H9 (cell line): ENCODE measurements at regions not wholly inside any gene's neighbourhood (a gene's known extent, or its start where the extent isn't known, plus 50 kb on each side); places are given as distances from the start of the nearest gene placed in this dataset.
A peak's percentile ranks its signal among the peaks of the same experiment; 100 is the strongest.

Source experiments
- DNase-seq: peaks from one replicate; pipeline ENCODE4 v3.0.0-alpha.2; 2017
- H2AFZ ChIP-seq: one replicate; pipeline ENCODE4 v1.6.1; 2013; ENCODE audit warnings: mild to moderate bottlenecking, low read length, control low read depth, moderate library complexity
- H2AK5ac ChIP-seq: 2 replicates; pipeline ENCODE4 v1.6.1; 2013; ENCODE audit warnings: low read length, control low read depth, mixed read lengths; ENCODE audit not compliant: insufficient read length
- H2BK120ac ChIP-seq: one replicate; pipeline ENCODE4 v1.6.1; 2013; ENCODE audit warnings: low read depth, mild to moderate bottlenecking, low read length, control low read depth, inconsistent platforms; ENCODE audit not compliant: poor library complexity, severe bottlenecking
- H2BK12ac ChIP-seq: 2 replicates; pipeline ENCODE4 v1.6.1; 2013; ENCODE audit warnings: low read length, control low read depth, mixed read lengths, low read depth; ENCODE audit not compliant: insufficient read length
- H2BK15ac ChIP-seq: 2 replicates; pipeline ENCODE4 v1.6.1; 2013; ENCODE audit warnings: low read depth, low read length, control low read depth
- H2BK20ac ChIP-seq: one replicate; pipeline ENCODE4 v1.6.1; 2013; ENCODE audit warnings: low read depth, mild to moderate bottlenecking, low read length, control low read depth, inconsistent platforms; ENCODE audit not compliant: poor library complexity, severe bottlenecking
- H2BK5ac ChIP-seq: 2 replicates; pipeline ENCODE4 v1.6.1; 2013; ENCODE audit warnings: low read length, control low read depth, mixed read lengths; ENCODE audit not compliant: insufficient read length
- H3K14ac ChIP-seq: 2 replicates; pipeline ENCODE4 v1.6.1; 2013; ENCODE audit warnings: low read length, control low read depth; ENCODE audit not compliant: insufficient read depth
- H3K18ac ChIP-seq: 2 replicates; pipeline ENCODE4 v1.6.1; 2013; ENCODE audit warnings: low read depth, mild to moderate bottlenecking, mixed read lengths, low read length, control low read depth; ENCODE audit not compliant: insufficient read length
- H3K23ac ChIP-seq: 2 replicates; pipeline ENCODE4 v1.6.1; 2013; ENCODE audit warnings: low read length, control low read depth, mixed read lengths, low read depth; ENCODE audit not compliant: insufficient read length
- H3K23me2 ChIP-seq: 2 replicates; pipeline ENCODE4 v1.6.1; 2013; ENCODE audit warnings: low read depth, mild to moderate bottlenecking, mixed read lengths, low read length, control low read depth; ENCODE audit not compliant: insufficient read length, poor library complexity, severe bottlenecking
- H3K27ac ChIP-seq: 2 replicates; pipeline ENCODE4 v1.5.1; 2013; ENCODE audit warnings: low read length, control low read depth, mixed read lengths, low read depth; ENCODE audit not compliant: insufficient read length
- H3K27me3 ChIP-seq: 2 replicates; pipeline ENCODE4 v1.6.1; 2013; ENCODE audit warnings: low read length, control low read depth, inconsistent platforms; ENCODE audit not compliant: insufficient read depth
- H3K4ac ChIP-seq: 2 replicates; pipeline ENCODE4 v1.6.1; 2013; ENCODE audit warnings: low read depth, mild to moderate bottlenecking, control low read depth, inconsistent platforms, low read length, moderate library complexity
- H3K4me1 ChIP-seq: 2 replicates; pipeline ENCODE4 v1.6.1; 2013; ENCODE audit warnings: low read length, control low read depth, inconsistent platforms; ENCODE audit not compliant: insufficient read depth
- H3K4me2 ChIP-seq: 2 replicates; pipeline ENCODE4 v1.6.1; 2013; ENCODE audit warnings: low read length, control low read depth, mixed read lengths; ENCODE audit not compliant: insufficient read length, insufficient read depth
- H3K56ac ChIP-seq: 2 replicates; pipeline ENCODE4 v1.6.1; 2013; ENCODE audit warnings: low read depth, mild to moderate bottlenecking, mixed read lengths, low read length, control low read depth; ENCODE audit not compliant: insufficient read length
- H3K79me1 ChIP-seq: 2 replicates; pipeline ENCODE4 v1.6.1; 2013; ENCODE audit warnings: low read depth, mild to moderate bottlenecking, moderate library complexity, low read length, control low read depth, inconsistent platforms; ENCODE audit not compliant: insufficient read depth, poor library complexity, severe bottlenecking
- H3K79me2 ChIP-seq: 2 replicates; pipeline ENCODE4 v1.6.1; 2013; ENCODE audit warnings: low read length, control low read depth, inconsistent platforms; ENCODE audit not compliant: insufficient read depth
- H3K9ac ChIP-seq: 2 replicates; pipeline ENCODE4 v1.6.1; 2013; ENCODE audit warnings: low read length, control low read depth, mixed read lengths; ENCODE audit not compliant: insufficient read length; ENCODE audit errors: extremely low read depth
- H3K9me3 ChIP-seq: one replicate; pipeline ENCODE4 v1.6.1; 2013; ENCODE audit warnings: low read depth, low read length, inconsistent platforms; ENCODE audit not compliant: control insufficient read depth
- H3T11ph ChIP-seq: one replicate; pipeline ENCODE4 v1.6.1; 2013; ENCODE audit warnings: mild to moderate bottlenecking, low read length, control low read depth, inconsistent platforms
- H4K20me1 ChIP-seq: one replicate; pipeline ENCODE4 v1.6.1; 2013; ENCODE audit not compliant: control insufficient read depth, insufficient read length, insufficient read depth
- H4K5ac ChIP-seq: 2 replicates; pipeline ENCODE4 v1.6.1; 2013; ENCODE audit warnings: low read depth, mild to moderate bottlenecking, mixed read lengths, low read length, control low read depth; ENCODE audit not compliant: insufficient read length
- H4K8ac ChIP-seq: replicated peaks from 2 replicates; pipeline ENCODE4 v1.6.1; 2013; ENCODE audit warnings: low read length, control low read depth, mixed read lengths, low read depth; ENCODE audit not compliant: insufficient read length
- H4K91ac ChIP-seq: 2 replicates; pipeline ENCODE4 v1.6.1; 2013; ENCODE audit warnings: low read depth, mild to moderate bottlenecking, moderate library complexity, mixed read lengths, low read length, control low read depth; ENCODE audit not compliant: insufficient read length
- H3K27ac Mint-ChIP-seq, 3 experiments: 2 replicates in 2 of 3; 3 replicates in 1 of 3; pipeline ENCODE4 v1.8.0; 2020 to 2021; ENCODE audit warnings: mixed read lengths in 3 of 3, mild to moderate bottlenecking in 1 of 3, moderate library complexity in 1 of 3
- H3K27me3 Mint-ChIP-seq: 2 replicates; pipeline ENCODE4 v1.8.0; 2021; ENCODE audit warnings: low read depth, mild to moderate bottlenecking, moderate library complexity, mixed read lengths
- H3K36me3 Mint-ChIP-seq, 3 experiments: 2 replicates in 2 of 3; 3 replicates in 1 of 3; pipeline ENCODE4 v1.8.0; 2020 to 2021; ENCODE audit warnings: low read depth in 3 of 3, mixed read lengths in 3 of 3; ENCODE audit not compliant: insufficient read depth in 1 of 3
- H3K4me1 Mint-ChIP-seq, 2 experiments: 2 replicates each; pipeline ENCODE4 v1.8.0; 2020; ENCODE audit warnings: mixed read lengths in 2 of 2
- H3K4me3 Mint-ChIP-seq, 2 experiments: 2 replicates in 1 of 2; 3 replicates in 1 of 2; pipeline ENCODE4 v1.8.0; 2020 to 2021; ENCODE audit warnings: mild to moderate bottlenecking in 2 of 2, mixed read lengths in 2 of 2, moderate library complexity in 1 of 2
- H3K9me3 Mint-ChIP-seq, 2 experiments: 2 replicates in 1 of 2; 3 replicates in 1 of 2; pipeline ENCODE4 v1.8.0; 2020; ENCODE audit warnings: mild to moderate bottlenecking in 2 of 2, mixed read lengths in 2 of 2, moderate library complexity in 1 of 2
- CTCF ChIP-seq: fragments of 200-600 bp; sonication (generic); conservative IDR thresholded peaks from 3 replicates; pipeline ENCODE4 v1.8.0; 2021; ENCODE audit warnings: antibody characterized with exemption, mild to moderate bottlenecking
- WGBS: extraction: QIAGEN DNeasy Blood & Tissue Kit; methylation state at CpG from one replicate; pipeline ENCODE4 v1.1.7; 2013; ENCODE audit warnings: missing lambda C conversion rate, low lambda C conversion rate, mixed read lengths; ENCODE audit not compliant: insufficient read length; ENCODE audit errors: extremely low coverage; 5-methylcytosine and 5-hydroxymethylcytosine counted together

GRCh38 chr7:32266932-32267475 is 196.8 kb upstream of the PDE1C start:
- Mint-ChIP-seq H3K9me3 (no peaks in the 10 kb centered on the region), H3K27ac (no peak overlapping the region), H3K27me3 (peaks cover 17% of the 10 kb centered on the region), H3K4me3 (no peak overlapping the region), H3K4me1 (peaks cover 7 to 17% of the 10 kb centered on the region in 2 experiments), H3K36me3 (no peaks in the 10 kb centered on the region)
- no peaks in the 10 kb centered on the region for H3K9me3 ChIP-seq
- H3K4me2 ChIP-seq: no peak overlapping the region
- no peak overlapping the region for H3K18ac ChIP-seq
- H3K4ac ChIP-seq: no peak overlapping the region
- H3K56ac ChIP-seq: no peak overlapping the region
- H2AFZ ChIP-seq: no peak overlapping the region
- H4K8ac ChIP-seq: no peak overlapping the region
- no peak overlapping the region for H3K14ac ChIP-seq
- no peak overlapping the region for H3K27ac ChIP-seq
- H3K4me1 ChIP-seq: no peaks in the 10 kb centered on the region; the same call in 1 of the 2 replicates
- no CpG with 5 or more reads among the region's 16 CpGs for WGBS
- no peaks in the 10 kb centered on the region for H3K79me1 ChIP-seq
- no peaks in the 10 kb centered on the region for H3K79me2 ChIP-seq
- H2BK12ac ChIP-seq: no peak overlapping the region
- no peak overlapping the region for H2BK15ac ChIP-seq
- TF ChIP-seq CTCF: peak; percentile 59
- no peak overlapping the region for H3T11ph ChIP-seq
- H4K20me1 ChIP-seq: no peaks in the 10 kb centered on the region
- H2AK5ac ChIP-seq: no peak overlapping the region
- no peak overlapping the region for H3K9ac ChIP-seq
- no peaks in the 10 kb centered on the region for H3K23me2 ChIP-seq
- H4K91ac ChIP-seq: no peak overlapping the region
- H4K5ac ChIP-seq: no peak overlapping the region
- H3K27me3 ChIP-seq: no peaks in the 10 kb centered on the region; the same call in 1 of the 2 replicates
- no peak overlapping the region for H3K23ac ChIP-seq
- no peak overlapping the region for H2BK20ac ChIP-seq
- H2BK120ac ChIP-seq: no peak overlapping the region
- H2BK5ac ChIP-seq: no peak overlapping the region
- peak; percentile 55 for DNase-seq
